ENCODE measurements at regions not wholly inside any gene's neighbourhood (a gene's known extent, or its start where the extent isn't known, plus 50 kb on each side); places are given as distances from the start of the nearest gene placed in this dataset.

- ChIA-PET CTCF (ENCODE audit: partially characterized antibody) (interaction anchor here (1.2 kb wide), 1 partner anchor 51 kb away, joined by 3 read pairs; no protein-coding TSS in a partner anchor), POLR2A (ENCODE audit: partially characterized antibody) (no interaction called here)
- H2BK15ac ChIP-seq (ENCODE audit: low read length), result no peak overlapping the region
- H3K36me3 ChIP-seq (ENCODE audit: control insufficient read depth in 2 of 4, insufficient read depth in 4 of 4, low read length in 3 of 4), result no peaks in the 10 kb centered on the region
- no peak overlapping the region for H3K56ac ChIP-seq (replicated peaks; ENCODE audit: insufficient read length, low read depth, low read length)
- H2BK20ac ChIP-seq (ENCODE audit: low read length), result no peak overlapping the region
- no peak overlapping the region for H2AK5ac ChIP-seq (ENCODE audit: low read depth, low read length)
- no peak overlapping the region for H2AFZ ChIP-seq (ENCODE audit: low read length)
- H3K23me2 ChIP-seq (ENCODE audit: low read depth, low read length), result no peaks in the 10 kb centered on the region
- WGBS, 2 experiments (ENCODE audit: extremely low coverage in 1 of 2, insufficient coverage in 1 of 2, insufficient read length in 1 of 2, insufficient replicate concordance in 2 of 2, low coverage in 1 of 2, low lambda C conversion rate in 2 of 2, missing lambda C conversion rate in 1 of 2), result 73% methylated on average over 3 of the region's 3 CpGs; no CpG with 5 or more reads in 1 of the 2 experiments
- no peaks in the 10 kb centered on the region for H3K9me3 ChIP-seq (ENCODE audit: insufficient read depth in 2 of 2, low read depth in 1 of 2, low read length in 1 of 2)
- no peak overlapping the region for H3K9ac ChIP-seq (replicated peaks in 1 of 4; ENCODE audit: extremely low read depth in 1 of 4, low read depth in 3 of 4, low read length in 3 of 4)
- no peak for TF ChIP-seq ATF3 (IDR thresholded peaks at IDR 0.05; ENCODE audit: insufficient read depth, low read depth, low read length)
- no peak for TF ChIP-seq BACH1 (IDR thresholded peaks at IDR 0.05; ENCODE audit: low read length)
- TF ChIP-seq RBBP5 (IDR thresholded peaks at IDR 0.05; ENCODE audit: borderline replicate concordance, low read depth, low read length), result no peak
- TF ChIP-seq SIRT6 (IDR thresholded peaks at IDR 0.05; ENCODE audit: low read length), result no peak
- no peak for TF ChIP-seq POLR2A (IDR thresholded peaks at IDR 0.05; ENCODE audit: control extremely low read depth in 1 of 2, low read depth in 2 of 2, low read length in 2 of 2)
- no peak for TF ChIP-seq JUND (IDR thresholded peaks at IDR 0.05; ENCODE audit: low read length)
- no peak for TF ChIP-seq FOSL1 (IDR thresholded peaks at IDR 0.05; ENCODE audit: insufficient read depth, low read depth, low read length)
- no peak overlapping the region for H3K18ac ChIP-seq (ENCODE audit: extremely low read depth, low read length)
- no peak overlapping the region for H2BK5ac ChIP-seq (ENCODE audit: low read depth, low read length)
- no peak overlapping the region for H3K4me2 ChIP-seq (ENCODE audit: insufficient read depth in 1 of 2, low read depth in 2 of 2, low read length in 2 of 2)
- peaks cover 2 to 12% (median 7%) of the 10 kb centered on the region in 4 experiments; a peak in 5 of 7 replicates for H3K4me1 ChIP-seq (replicated peaks in 1 of 4; ENCODE audit: control insufficient read depth in 3 of 4, insufficient read depth in 4 of 4, low read length in 3 of 4)
- no peak overlapping the region for H4K91ac ChIP-seq (replicated peaks; ENCODE audit: insufficient read length, low read length)
- H3K27me3 ChIP-seq (replicated peaks in 1 of 4; ENCODE audit: control insufficient read depth in 3 of 4, extremely low read depth in 1 of 4, insufficient read depth in 3 of 4, low read length in 3 of 4), result no peaks in the 10 kb centered on the region
- no peak overlapping the region for H3K23ac ChIP-seq (ENCODE audit: insufficient read length)
- H4K8ac ChIP-seq (ENCODE audit: extremely low read depth, insufficient read depth, low read length), result no peak overlapping the region
- H2BK120ac ChIP-seq (replicated peaks; ENCODE audit: low read depth, low read length), result no peak overlapping the region
- FAIRE-seq (no peak), DNase-seq (ENCODE audit: low read depth in 1 of 2, low spot score in 2 of 2) (no peak)
- no peaks in the 10 kb centered on the region for H3K79me1 ChIP-seq (ENCODE audit: low read depth, low read length)
- H3K4me3 ChIP-seq (ENCODE audit: extremely low read depth in 1 of 4, insufficient read depth in 2 of 4, low read depth in 3 of 4, low read length in 4 of 4), result no peak overlapping the region
- no peak overlapping the region for H4K5ac ChIP-seq (ENCODE audit: insufficient read length, low read depth, low read length)
- no peak overlapping the region for H3K4ac ChIP-seq (replicated peaks; ENCODE audit: insufficient read length, low read depth, low read length)
- H4K20me1 ChIP-seq (replicated peaks in 1 of 2; ENCODE audit: control insufficient read depth in 1 of 2, insufficient read depth in 2 of 2, low read length in 2 of 2), result no peaks in the 10 kb centered on the region
- H2BK12ac ChIP-seq (ENCODE audit: low read depth, low read length), result no peak overlapping the region
- H3K14ac ChIP-seq (ENCODE audit: insufficient read length), result no peak overlapping the region
- no peaks in the 10 kb centered on the region; a peak in 1 of 4 replicates for H3K79me2 ChIP-seq (ENCODE audit: control insufficient read depth in 1 of 2, insufficient read depth in 2 of 2, low read length in 2 of 2)
- H3K27ac ChIP-seq (ENCODE audit: low read depth, low read length), result no peak overlapping the region
Observed at GRCh38 chr17:15119968-15120367, 145.2 kb downstream of the PMP22 start.

Measured in H1 (cell line).